NT2/D1 (cell line): ENCODE measurements at regions not wholly inside any gene's neighbourhood (a gene's known extent, or its start where the extent isn't known, plus 50 kb on each side); places are given as distances from the start of the nearest gene placed in this dataset.

Source experiments
- SUZ12 ChIP-seq: IDR thresholded peaks from 2 replicates; pipeline ENCODE4 v1.6.1; 2011; ENCODE audit not compliant: insufficient read length, insufficient read depth; ENCODE audit errors: extremely low read depth
- YY1 ChIP-seq: IDR thresholded peaks from 2 replicates; pipeline ENCODE4 v1.6.1; 2011; ENCODE audit not compliant: insufficient read length, insufficient read depth

GRCh38 chr7:155371884-155372781 lies 74.5 kb downstream of the INSIG1 start:
- TF ChIP-seq SUZ12 (no peak), YY1 (no peak)
